Motor neuron (in vitro differentiated cells): ENCODE measurements at regions not wholly inside any gene's neighbourhood (a gene's known extent, or its start where the extent isn't known, plus 50 kb on each side); places are given as distances from the start of the nearest gene placed in this dataset.

Experiments used
- ATAC-seq, 8 experiments: fragments of 200-7000 bp; cut with Tn5 transposase; replicated peaks in 6 of 8; 2 replicates each; pipeline ENCODE4 v1.8.0; 2021; ENCODE audit warnings: mild to moderate bottlenecking in 8 of 8, moderate library complexity in 8 of 8
- H3K27ac ChIP-seq, 2 donors: fragments of 250-450 bp; sonication (Bioruptor Pico); 2 replicates each; pipeline ENCODE4 v1.9.0; 2021; ENCODE audit warnings: antibody characterized with exemption in 2 of 2, mild to moderate bottlenecking in 2 of 2, moderate library complexity in 1 of 2
- H3K4me1 ChIP-seq, 2 donors: fragments of 250-450 bp; sonication (Bioruptor Pico); replicated peaks in 1 of 2; 2 replicates each; pipeline ENCODE4 v1.6.1; 2021; ENCODE audit warnings: antibody characterized with exemption in 2 of 2, mild to moderate bottlenecking in 2 of 2, moderate library complexity in 1 of 2
- H3K4me3 ChIP-seq, 5 donors: fragments of 250-450 bp; sonication (Bioruptor Pico); 2 replicates each; pipeline ENCODE4 v1.9.0; 2021; ENCODE audit warnings: antibody characterized with exemption in 5 of 5, mild to moderate bottlenecking in 5 of 5, moderate library complexity in 4 of 5
- WGBS, 10 experiments: fragments of 450-650 bp; shearing (Covaris generic); methylation state at CpG; one replicate each; pipeline ENCODE4 v1.0.0; 2022; 5-methylcytosine and 5-hydroxymethylcytosine counted together
- in situ Hi-C, 9 experiments: fragments of 400-800 bp; cut with MboI; loops; one replicate each; pipeline ENCODE4 v1.15.0; 2021; ENCODE audit warnings: low sequenced_read_pairs in 9 of 9, low pct_unique_long_range_greater_than_20kb in 2 of 9; ENCODE audit not compliant: unreplicated experiment in 9 of 9

DNA sequence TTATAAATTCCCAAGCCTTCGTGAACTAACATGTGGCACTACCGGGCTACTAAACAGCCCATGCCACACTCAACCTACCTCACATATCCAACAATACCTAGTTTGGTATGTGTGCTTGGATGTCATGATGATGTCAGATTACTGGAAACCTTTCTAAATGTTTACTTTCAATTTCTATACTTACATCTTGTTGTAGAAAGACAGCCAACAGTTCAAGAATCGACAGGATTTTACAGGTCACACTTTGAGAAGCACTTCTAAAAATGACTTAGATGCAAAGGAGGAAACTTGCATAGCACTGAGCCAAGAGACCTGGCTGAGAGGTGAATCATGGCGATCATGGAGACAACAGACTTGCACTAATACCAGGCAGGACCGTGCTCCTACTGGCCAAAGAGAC lies 209.9 kb downstream of the COL4A1 start:
- WGBS, 10 experiments = 56 to 100% (median 87%) methylated on average over 2 to 4 of the region's 5 CpGs
- ATAC-seq = no peak
- H3K27ac ChIP-seq = no peak overlapping the region
- in situ Hi-C loops = no loop called here
- peaks cover 11 to 14% of the 10 kb centered on the region in 2 donors for H3K4me1 ChIP-seq
- no peak overlapping the region for H3K4me3 ChIP-seq

DNA sequence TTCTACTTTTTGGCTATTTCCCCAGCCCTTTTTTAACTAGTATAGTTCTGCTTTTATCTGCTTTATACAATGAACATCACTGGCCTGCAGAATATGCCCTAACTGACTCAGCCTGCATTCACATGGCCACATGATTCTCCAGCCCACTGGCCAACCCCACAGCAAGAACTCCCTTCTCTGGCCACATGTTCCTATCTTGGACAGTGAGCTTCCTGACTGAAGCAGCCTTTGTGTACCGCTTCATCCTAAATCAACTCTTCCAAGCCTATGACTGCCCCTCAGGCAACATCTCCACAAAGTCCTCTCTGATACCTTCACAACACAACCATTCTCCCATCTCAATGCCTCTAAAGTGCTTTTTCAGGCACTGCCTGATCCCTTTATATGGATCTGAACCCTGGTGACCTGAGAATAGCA lies 214.1 kb downstream of the COL4A1 start:
- WGBS, 10 experiments = 43 to 100% (median 83%) methylated on average over 1 of the region's 1 CpG; no CpG with 5 or more reads in 4 of the 10 experiments
- Histone ChIP-seq H3K4me1 (peaks cover 11 to 14% of the 10 kb centered on the region in 2 donors), H3K27ac (no peak overlapping the region), H3K4me3 (no peak overlapping the region)
- in situ Hi-C loops = no loop called here
- ATAC-seq = no peak

DNA sequence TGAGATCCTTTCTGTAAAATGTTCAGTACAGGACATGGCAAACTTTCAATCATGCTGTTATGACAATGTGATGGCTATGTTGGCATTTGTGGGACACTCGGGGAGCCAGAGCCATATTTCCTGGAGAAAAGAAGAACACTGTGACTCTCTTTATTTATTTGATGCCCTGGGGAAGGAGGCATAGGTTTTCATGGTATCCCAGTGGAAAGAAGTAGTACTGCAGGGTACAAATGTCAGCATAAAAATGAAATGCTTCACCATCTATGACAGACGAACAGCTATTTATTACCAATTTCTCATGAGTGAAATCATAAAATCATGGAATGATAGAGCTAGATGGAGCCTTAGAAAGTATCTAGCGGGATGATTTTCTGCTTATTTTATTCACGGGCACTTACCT lies 217.1 kb downstream of the COL4A1 start:
- WGBS, 10 experiments = 30 to 88% (median 74%) methylated on average over 2 to 4 of the region's 4 CpGs; no CpG with 5 or more reads in 2 of the 10 experiments
- Histone ChIP-seq H3K4me3 (no peak overlapping the region), H3K4me1 (peaks cover 8 to 9% of the 10 kb centered on the region in 2 donors), H3K27ac (no peak overlapping the region)
- in situ Hi-C loops = no loop called here
- no peak for ATAC-seq

DNA sequence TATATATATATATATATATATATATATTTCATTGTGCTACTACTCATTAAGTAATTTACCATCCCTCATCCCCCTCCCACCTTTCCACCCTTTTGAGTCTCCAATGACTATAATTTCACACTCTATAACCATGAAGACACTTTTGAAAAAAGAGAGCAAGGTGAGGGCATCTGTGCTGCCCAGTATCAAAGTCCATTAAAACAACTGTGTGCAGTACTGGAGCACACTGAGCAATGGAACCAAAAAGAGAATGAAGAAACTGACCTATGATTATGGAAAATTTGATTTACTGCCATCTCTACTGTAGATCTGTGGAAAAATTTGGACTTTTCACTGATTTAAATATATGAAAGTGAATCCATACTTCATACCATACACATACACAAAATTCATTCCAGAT lies 217.9 kb downstream of the COL4A1 start:
- H3K27ac ChIP-seq = no peak overlapping the region
- no peak overlapping the region for H3K4me3 ChIP-seq
- peaks cover under 1 to 1% of the 10 kb centered on the region in 2 donors for H3K4me1 ChIP-seq
- in situ Hi-C loops = no loop called here
- ATAC-seq = no peak

DNA sequence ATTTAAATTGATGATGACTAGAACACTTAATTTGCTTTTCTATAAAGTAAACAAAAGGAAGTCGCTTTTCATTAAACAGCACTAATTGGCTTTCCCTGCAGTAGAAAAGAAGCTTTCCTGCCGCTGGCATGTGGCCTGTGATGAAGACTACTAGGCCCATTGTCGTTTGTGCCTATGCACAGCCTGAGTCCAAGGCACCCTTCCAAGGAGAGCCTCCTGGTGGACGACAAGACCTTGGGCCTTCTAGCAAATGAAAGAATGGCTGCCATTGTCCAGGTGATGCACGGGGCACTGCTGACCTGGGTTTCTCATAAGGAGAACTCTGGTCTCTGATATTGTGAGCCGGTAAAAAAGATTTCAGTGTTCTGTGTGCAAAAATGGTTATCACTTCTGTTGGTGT lies 233.0 kb downstream of the COL4A1 start:
- in situ Hi-C loops = no loop called here

DNA sequence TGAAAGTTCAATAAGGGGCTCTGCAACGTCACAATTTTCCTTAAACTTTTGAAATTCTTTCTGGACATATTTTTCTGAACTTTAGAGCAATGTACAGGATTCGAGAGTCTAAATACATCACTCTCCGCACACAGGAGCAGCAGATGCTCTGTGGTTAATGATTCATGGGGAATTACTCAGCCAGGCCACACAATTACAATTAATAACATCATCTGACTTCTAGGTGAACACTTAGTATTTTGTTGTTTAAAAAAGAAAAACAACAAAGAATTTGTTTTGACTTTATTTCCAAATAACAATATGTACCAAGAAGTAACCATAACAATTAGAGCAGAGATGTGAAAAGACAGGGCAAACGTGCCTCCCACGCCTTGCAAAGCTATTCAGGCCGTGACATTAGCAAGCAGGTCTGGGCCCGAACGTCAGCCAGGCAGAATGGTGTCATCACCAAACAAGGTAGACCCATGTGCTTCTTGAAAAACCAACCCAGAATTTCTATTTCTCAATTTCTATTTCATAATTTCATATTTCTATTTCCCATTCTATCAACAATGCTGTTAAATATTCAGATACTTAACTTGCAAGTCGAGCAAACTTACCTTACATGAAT lies 236.3 kb downstream of the COL4A1 start:
- in situ Hi-C loops = no loop called here
- no peak overlapping the region for H3K27ac ChIP-seq
- H3K4me3 ChIP-seq = no peak overlapping the region
- WGBS, 10 experiments = 28 to 82% (median 66%) methylated on average over 3 to 9 of the region's 9 CpGs
- peaks cover 0 to 9% of the 10 kb centered on the region in 2 donors for H3K4me1 ChIP-seq
- peak in 4 of 8 experiments; percentile 29 to 47 (median 36) for ATAC-seq

More for the DNA sequence above, 233.0 kb downstream of the COL4A1 start:
- Histone ChIP-seq H3K4me1 (peaks cover 0 to 9% of the 10 kb centered on the region in 2 donors), H3K4me3 (no peak overlapping the region), H3K27ac (no peak overlapping the region)
- WGBS, 10 experiments = 66 to 89% (median 77%) methylated on average over 3 to 6 of the region's 6 CpGs
- ATAC-seq = no peak

DNA sequence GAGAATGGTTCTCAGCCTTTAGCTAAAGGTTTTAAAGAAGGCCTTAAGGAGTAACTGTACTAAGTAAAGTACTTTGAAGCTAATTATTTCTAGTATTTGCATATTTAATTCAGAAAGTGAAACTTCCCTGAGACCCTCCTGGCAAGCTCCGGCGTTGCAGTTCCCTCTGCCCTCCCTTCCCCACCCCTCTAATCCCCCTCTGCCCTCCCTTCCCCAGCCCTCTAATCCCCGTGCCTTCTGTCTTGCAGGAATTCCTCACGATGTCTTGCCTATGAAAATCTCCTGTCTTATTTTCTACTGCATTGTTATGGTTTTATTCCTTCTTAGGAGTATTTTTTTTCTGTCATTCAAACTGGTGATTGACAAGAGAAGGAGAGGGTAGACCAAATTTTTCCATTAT lies 236.9 kb downstream of the COL4A1 start:
- ATAC-seq = no peak
- peaks cover 0 to 9% of the 10 kb centered on the region in 2 donors for H3K4me1 ChIP-seq
- 0 to 60% (median 34%) methylated on average over 1 to 4 of the region's 4 CpGs; no CpG with 5 or more reads in 6 of the 10 experiments for WGBS, 10 experiments
- no peak overlapping the region for H3K27ac ChIP-seq
- in situ Hi-C loops = no loop called here
- no peak overlapping the region for H3K4me3 ChIP-seq

DNA sequence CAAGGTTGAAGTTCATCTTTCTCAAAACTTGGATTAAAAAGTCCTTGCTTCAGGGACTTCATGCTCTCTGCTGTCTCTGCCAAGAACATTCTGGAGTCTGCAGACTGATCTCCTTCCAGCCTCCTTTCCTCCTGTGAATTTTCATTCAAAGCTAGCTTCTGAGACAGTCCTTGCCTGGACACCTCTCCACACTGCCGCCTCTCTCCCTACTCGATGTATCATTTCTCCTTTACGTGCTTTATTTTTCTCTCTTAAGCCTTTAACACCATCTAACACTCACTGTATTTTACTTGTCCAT lies 238.8 kb downstream of the COL4A1 start:
- in situ Hi-C loops = no loop called here
- ATAC-seq = no peak
- Histone ChIP-seq H3K4me1 (peaks cover 0 to 9% of the 10 kb centered on the region in 2 donors), H3K27ac (no peak overlapping the region), H3K4me3 (no peak overlapping the region)
- 88 to 100% (median 100%) methylated on average over 1 to 3 of the region's 3 CpGs for WGBS, 10 experiments

DNA sequence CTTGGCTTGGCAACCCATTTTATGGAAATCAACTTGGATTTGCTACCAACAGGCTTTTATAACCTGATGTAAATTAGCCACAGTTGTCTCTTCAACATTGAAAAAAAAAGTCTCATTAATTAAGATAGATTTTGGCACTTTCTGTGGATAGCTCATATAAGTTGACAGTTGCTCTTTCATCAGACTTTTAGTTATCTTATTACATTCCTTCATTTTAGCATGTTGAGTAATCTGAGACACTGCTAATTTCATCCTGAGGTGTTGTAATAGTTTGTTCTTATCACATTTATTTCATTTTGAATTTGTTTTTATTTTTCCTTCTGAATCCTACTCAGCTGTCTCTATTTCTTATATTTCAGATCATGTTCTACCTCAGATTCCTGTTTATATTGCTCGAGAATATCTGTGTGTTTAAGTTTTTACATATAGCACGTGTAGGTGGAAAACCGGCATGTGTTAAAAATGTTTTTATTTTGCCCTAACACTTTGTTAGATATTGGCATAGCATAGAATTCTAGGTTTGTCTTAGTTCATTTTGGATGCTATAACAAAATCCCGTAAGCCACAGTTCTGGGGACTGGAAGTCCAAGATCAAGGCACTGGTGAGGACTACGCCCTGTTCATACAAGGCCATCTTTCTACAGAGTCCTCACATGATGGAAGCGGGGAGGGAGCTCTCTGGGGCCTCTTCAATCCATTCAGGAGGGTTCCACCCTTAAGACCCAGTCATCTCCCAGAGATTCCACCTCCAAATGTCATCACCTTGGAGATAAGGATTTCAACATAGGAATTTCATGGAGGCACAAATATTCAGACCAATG lies 239.4 kb downstream of the COL4A1 start:
- H3K27ac ChIP-seq = no peak overlapping the region
- in situ Hi-C loops = no loop called here
- no peak overlapping the region for H3K4me3 ChIP-seq
- peaks cover 0 to 9% of the 10 kb centered on the region in 2 donors for H3K4me1 ChIP-seq
- no peak for ATAC-seq
- 56 to 100% (median 89%) methylated on average over 3 to 6 of the region's 6 CpGs; no CpG with 5 or more reads in 1 of the 10 experiments for WGBS, 10 experiments

DNA sequence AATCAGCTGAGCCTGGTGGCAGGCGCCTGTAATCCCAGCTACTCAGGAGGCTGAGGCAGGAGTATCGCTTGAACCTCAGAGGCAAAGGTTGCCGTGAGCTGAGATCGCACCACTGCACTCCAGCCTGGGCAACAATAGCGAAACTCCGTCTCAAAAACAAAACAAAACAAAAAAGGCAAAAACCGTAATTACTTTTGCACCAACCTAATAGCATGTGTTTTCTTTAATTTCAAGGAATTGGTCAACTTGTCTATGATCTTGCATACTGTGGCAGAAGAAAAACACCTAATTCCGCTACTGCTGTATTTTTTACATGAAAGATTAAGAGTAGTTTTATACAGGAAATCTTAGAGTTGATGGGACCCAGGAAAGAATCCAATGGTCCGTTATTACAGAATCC lies 241.2 kb downstream of the COL4A1 start:
- in situ Hi-C loops = no loop called here
- ATAC-seq = no peak
- Histone ChIP-seq H3K4me1 (peaks cover 0 to 9% of the 10 kb centered on the region in 2 donors), H3K4me3 (no peak overlapping the region), H3K27ac (no peak overlapping the region)
- WGBS, 10 experiments = 69 to 100% (median 91%) methylated on average over 3 to 9 of the region's 9 CpGs; no CpG with 5 or more reads in 2 of the 10 experiments

DNA sequence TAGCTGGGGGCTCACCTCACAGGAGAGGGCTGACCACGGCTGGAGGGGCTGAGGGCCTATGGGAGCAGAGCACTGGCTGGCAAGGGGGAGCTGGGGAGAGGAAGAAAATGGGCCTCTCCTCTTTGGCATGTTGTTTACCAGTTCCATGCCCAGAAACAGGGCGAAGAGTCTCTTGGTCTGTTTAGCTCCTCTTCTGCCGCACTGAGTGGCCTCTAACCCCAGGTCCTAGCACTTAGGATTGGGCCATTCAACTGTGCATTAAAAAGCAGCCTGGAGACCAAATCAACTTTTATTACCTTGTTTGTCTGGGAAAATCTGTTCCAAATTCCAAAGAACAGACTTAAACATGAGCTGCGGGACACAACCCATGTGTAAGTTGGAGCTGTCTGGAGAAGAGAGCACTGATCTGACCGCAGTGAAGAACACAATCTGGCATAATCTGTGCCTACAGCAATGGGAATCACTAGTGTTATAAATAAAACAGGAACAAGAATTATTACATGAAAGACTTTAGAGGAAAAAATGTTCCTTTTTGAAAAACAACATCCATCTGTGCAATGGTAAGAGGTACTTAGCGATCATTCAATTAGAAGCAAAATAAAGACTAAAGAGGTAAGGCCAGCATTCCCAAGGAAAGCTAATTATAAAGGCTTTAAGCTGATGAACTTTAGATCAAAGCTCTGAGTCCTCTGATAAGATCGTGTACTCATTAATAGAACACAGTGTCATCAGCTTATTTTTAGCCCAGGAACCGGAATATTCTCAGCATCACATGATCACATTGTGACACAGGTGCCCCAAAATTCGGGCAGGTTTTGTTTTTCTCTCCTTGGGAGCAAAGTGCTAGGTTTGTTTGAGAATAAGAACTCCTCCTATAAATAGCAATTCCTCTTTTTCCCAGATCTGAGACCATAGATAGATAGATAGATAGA lies 243.2 kb downstream of the COL4A1 start:
- WGBS, 10 experiments = 29 to 100% (median 84%) methylated on average over 1 to 7 of the region's 9 CpGs
- ATAC-seq = no peak
- Histone ChIP-seq H3K4me3 (no peak overlapping the region), H3K4me1 (no peaks in the 10 kb centered on the region), H3K27ac (no peak overlapping the region)
- in situ Hi-C loops = no loop called here

DNA sequence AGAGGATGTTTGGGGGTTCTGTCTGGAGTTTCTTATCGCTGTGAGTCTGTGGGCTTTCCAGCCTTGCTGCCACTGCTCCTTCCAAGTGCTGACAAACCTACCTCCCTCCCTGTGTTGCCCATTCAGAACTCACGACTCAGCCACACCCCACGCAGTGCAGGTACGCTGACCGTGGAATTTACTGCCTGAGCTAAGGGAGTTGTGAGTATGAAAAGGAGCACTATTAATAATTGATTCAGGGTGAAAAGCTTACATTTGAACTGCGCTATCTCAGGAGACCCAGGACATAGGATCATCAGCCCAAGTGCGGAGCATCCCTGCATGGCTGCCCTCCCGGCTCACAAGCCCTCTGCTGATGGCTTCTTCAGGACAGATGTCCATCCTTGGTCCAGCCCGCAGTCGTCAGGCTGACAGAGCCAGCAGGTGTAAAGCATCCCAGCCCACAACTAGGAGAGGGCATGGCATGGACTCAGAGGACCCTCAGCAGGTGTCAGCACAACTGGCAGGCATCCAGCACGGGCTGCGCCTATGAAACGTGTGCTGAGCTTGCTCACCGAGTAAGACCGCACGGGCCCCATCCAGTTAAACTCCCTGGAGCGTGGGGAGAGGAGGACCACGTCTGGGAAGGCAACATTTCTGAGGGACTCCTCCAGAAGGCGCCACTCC lies 244.0 kb downstream of the COL4A1 start:
- peak in 1 of 8 experiments; percentile 9 for ATAC-seq
- 47 to 88% (median 70%) methylated on average over 1 to 4 of the region's 19 CpGs; no CpG with 5 or more reads in 3 of the 10 experiments for WGBS, 10 experiments

More for the DNA sequence above, 244.0 kb downstream of the COL4A1 start:
- Histone ChIP-seq H3K27ac (no peak overlapping the region), H3K4me3 (no peak overlapping the region), H3K4me1 (no peaks in the 10 kb centered on the region)
- in situ Hi-C loops = no loop called here
